AG04450 (cell line): ENCODE measurements at regions not wholly inside any gene's neighbourhood (a gene's known extent, or its start where the extent isn't known, plus 50 kb on each side); places are given as distances from the start of the nearest gene placed in this dataset.

Experiments used
- CTCF ChIA-PET: fragments of 300-600, 350-600 bp; formaldehyde crosslinking; extraction: SDS; loops from one replicate; lab custom pipeline; 2022; ENCODE audit warnings: antibody characterized with exemption, inconsistent platforms; lab: Charles Lee
- POLR2A ChIA-PET: fragments of 350-600 bp; formaldehyde crosslinking; extraction: SDS; loops from one replicate; lab custom pipeline; 2021; ENCODE audit warnings: antibody characterized with exemption, inconsistent platforms; lab: Yijun Ruan, JAX
- DNase-seq: peaks from one replicate; pipeline ENCODE4 v3.0.0-alpha.2; 2011; ENCODE audit warnings: low read depth, low spot score
- H3K27ac ChIP-seq: one replicate; pipeline ENCODE4 v1.5.1; 2012; ENCODE audit warnings: low read depth, low read length, control low read depth
- H3K27me3 ChIP-seq: one replicate; pipeline ENCODE4 v1.6.0; 2012; ENCODE audit warnings: low read length; ENCODE audit not compliant: control insufficient read depth, insufficient read depth
- H3K4me3 ChIP-seq: 2 replicates; pipeline ENCODE4 v1.5.1; 2011; ENCODE audit warnings: mild to moderate bottlenecking, low read depth, low read length, control low read depth
- H3K9me3 ChIP-seq: 2 replicates; pipeline ENCODE4 v1.5.1; 2012; ENCODE audit warnings: low read length; ENCODE audit not compliant: control insufficient read depth, insufficient read depth
- TF ChIP-seq, protein P1 (sequence below): IDR thresholded peaks from 2 replicates; pipeline ENCODE4 v1.5.1; 2011; ENCODE audit warnings: low read depth, low read length, control low read depth, inconsistent platforms

DNA sequence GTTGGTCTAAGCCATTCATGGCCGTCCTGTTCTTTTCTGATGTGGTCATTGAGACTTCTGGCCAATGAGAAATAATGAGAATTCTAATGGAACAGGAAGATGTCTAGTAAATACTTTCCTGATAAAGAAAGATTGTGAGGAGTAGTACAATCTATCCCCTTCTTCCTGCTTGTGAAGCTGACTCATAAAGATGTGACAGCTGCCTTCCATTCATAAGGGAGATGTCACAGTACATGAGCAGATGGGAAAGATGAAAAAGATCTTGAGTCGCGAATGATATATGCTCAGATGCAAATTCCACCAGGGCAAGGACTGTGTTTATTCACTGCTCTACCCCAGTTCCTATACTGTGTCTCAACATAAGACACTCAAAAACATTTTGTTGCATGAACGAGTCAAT, 111.7 kb upstream of the FOXF1 start:
- no peak overlapping the region for H3K4me3 ChIP-seq
- peak; percentile 61 for DNase-seq
- peak overlapping the region; percentile 98 for H3K27ac ChIP-seq
- H3K9me3 ChIP-seq, result peaks cover 3% of the 10 kb centered on the region; the same call in 1 of the 2 replicates
- TF ChIP-seq, protein P1, sequence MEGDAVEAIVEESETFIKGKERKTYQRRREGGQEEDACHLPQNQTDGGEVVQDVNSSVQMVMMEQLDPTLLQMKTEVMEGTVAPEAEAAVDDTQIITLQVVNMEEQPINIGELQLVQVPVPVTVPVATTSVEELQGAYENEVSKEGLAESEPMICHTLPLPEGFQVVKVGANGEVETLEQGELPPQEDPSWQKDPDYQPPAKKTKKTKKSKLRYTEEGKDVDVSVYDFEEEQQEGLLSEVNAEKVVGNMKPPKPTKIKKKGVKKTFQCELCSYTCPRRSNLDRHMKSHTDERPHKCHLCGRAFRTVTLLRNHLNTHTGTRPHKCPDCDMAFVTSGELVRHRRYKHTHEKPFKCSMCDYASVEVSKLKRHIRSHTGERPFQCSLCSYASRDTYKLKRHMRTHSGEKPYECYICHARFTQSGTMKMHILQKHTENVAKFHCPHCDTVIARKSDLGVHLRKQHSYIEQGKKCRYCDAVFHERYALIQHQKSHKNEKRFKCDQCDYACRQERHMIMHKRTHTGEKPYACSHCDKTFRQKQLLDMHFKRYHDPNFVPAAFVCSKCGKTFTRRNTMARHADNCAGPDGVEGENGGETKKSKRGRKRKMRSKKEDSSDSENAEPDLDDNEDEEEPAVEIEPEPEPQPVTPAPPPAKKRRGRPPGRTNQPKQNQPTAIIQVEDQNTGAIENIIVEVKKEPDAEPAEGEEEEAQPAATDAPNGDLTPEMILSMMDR, result no peak
- no peaks in the 10 kb centered on the region for H3K27me3 ChIP-seq
- ChIA-PET CTCF (interaction anchor here (0.5 kb wide), 1 partner anchor 176 kb away, joined by 3 read pairs; no protein-coding TSS in a partner anchor), POLR2A (interaction anchor here (0.7 to 3.1 kb wide), 3 partner anchors 64 to 176 kb away, joined by 3 to 18 read pairs (median 4); partner anchors contain the start of gene FOXF1)

- TF ChIP-seq, protein P1, result no peak
- Histone ChIP-seq H3K4me3 (no peak overlapping the region), H3K27ac (no peak overlapping the region), H3K9me3 (peaks cover 3% of the 10 kb centered on the region; the same call in 1 of the 2 replicates), H3K27me3 (no peaks in the 10 kb centered on the region)
- ChIA-PET POLR2A (no interaction called here), CTCF (no interaction called here)
- no peak for DNase-seq
Observed at GRCh38 chr16:86401126-86401525, 109.2 kb upstream of the FOXF1 start.

GRCh38 chr16:86403085-86403484, 107.2 kb upstream of the FOXF1 start:
- Histone ChIP-seq H3K27ac (no peak overlapping the region), H3K9me3 (peaks cover 3% of the 10 kb centered on the region; the same call in 1 of the 2 replicates), H3K27me3 (no peaks in the 10 kb centered on the region), H3K4me3 (no peak overlapping the region)
- TF ChIP-seq, protein P1, result no peak
- POLR2A ChIA-PET, result no interaction called here
- no peak for DNase-seq
- CTCF ChIA-PET, result no interaction called here

DNA sequence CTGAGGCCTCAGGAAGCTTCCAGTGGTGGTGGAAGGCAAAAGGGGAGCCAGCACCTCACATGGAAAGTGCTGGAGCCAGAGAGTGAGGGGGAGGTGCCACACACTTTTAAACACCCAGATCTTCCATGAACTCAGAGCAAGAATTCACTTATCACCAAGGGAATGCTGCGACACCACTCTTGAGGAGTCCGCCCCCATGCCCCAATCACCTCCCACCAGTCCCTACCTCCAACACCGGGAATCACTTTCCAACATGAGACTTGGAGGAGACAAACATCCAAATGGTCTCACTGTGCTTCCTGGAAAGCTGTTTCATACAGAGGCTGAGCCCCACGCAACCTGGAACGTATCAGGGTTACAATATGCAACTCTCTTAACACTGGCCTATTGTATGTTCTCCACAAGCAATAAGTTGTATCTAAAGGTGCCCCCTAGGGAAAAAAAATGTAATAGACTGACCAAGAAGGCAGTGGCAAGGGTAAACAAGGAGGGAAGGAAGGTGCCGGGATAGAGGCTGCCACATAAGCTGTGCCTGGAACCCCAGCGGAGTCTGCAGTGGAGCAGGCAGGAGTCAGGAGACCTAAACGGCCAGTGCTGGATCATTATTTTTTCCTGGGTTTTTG, 106.7 kb upstream of the FOXF1 start:
- no peak for DNase-seq
- TF ChIP-seq, protein P1, result no peak
- Histone ChIP-seq H3K9me3 (peaks cover 3% of the 10 kb centered on the region; the same call in 1 of the 2 replicates), H3K27me3 (no peaks in the 10 kb centered on the region), H3K4me3 (no peak overlapping the region), H3K27ac (no peak overlapping the region)
- POLR2A ChIA-PET, result no interaction called here
- CTCF ChIA-PET, result interaction anchor here (0.6 kb wide), 1 partner anchor 559 kb away, joined by 3 read pairs; no protein-coding TSS in a partner anchor

GRCh38 chr16:86404678-86405077, 105.6 kb upstream of the FOXF1 start:
- TF ChIP-seq, protein P1, result no peak
- Histone ChIP-seq H3K9me3 (peaks cover 3% of the 10 kb centered on the region; the same call in 1 of the 2 replicates), H3K27ac (peak overlapping the region; percentile 78), H3K27me3 (no peaks in the 10 kb centered on the region), H3K4me3 (no peak overlapping the region)
- no peak for DNase-seq
- ChIA-PET POLR2A (interaction anchor here (0.8 to 3.0 kb wide), 2 partner anchors 9 to 103 kb away, joined by 3 to 14 read pairs; no protein-coding TSS in a partner anchor), CTCF (interaction anchor here (0.6 kb wide), 1 partner anchor 560 kb away, joined by 3 read pairs; no protein-coding TSS in a partner anchor)
